Hippocampal formation (tissue), 2 donors: ENCODE measurements at regions not wholly inside any gene's neighbourhood (a gene's known extent, or its start where the extent isn't known, plus 50 kb on each side); places are given as distances from the start of the nearest gene placed in this dataset.
A peak's percentile ranks its signal among the peaks of the same experiment; 100 is the strongest.
"Not testable (repeated sequence)": the region's sequence is repeated elsewhere in the genome, so short reads cannot be mapped to it uniquely, and the experiment has no call there.

Experiments used
- DNase-seq, 2 donors: peaks; one replicate each; lab custom pipeline; 2025; lab: John Stamatoyannopoulos, UW

- DNase-seq, result no peak
Observed at GRCh38 chr3:139095803-139096466, 51.2 kb upstream of the PRR23C start.

DNA sequence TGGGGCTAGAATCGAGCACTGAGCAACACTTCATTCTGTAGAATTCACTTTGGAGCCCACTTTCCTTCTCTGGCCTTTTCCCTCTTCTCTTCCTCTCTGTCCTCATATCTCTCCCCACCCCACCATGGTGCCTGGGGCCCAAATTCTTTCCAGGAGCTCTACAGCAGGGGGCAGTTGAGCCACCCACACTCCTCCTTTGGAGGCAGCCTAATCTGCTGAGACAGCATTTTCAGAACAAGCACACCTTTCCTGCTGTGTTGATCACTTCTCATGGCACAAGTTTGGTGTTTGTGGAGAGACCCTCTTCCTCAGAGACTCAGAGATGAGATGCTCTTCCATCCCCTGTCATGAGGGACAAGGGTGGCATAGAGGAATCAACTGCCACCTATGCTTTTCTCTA, 52.0 kb upstream of the PRR23C start:
- no peak for DNase-seq

GRCh38 chr3:139098391-139098790, 53.7 kb upstream of the PRR23C start:
- DNase-seq, result no peak

DNA sequence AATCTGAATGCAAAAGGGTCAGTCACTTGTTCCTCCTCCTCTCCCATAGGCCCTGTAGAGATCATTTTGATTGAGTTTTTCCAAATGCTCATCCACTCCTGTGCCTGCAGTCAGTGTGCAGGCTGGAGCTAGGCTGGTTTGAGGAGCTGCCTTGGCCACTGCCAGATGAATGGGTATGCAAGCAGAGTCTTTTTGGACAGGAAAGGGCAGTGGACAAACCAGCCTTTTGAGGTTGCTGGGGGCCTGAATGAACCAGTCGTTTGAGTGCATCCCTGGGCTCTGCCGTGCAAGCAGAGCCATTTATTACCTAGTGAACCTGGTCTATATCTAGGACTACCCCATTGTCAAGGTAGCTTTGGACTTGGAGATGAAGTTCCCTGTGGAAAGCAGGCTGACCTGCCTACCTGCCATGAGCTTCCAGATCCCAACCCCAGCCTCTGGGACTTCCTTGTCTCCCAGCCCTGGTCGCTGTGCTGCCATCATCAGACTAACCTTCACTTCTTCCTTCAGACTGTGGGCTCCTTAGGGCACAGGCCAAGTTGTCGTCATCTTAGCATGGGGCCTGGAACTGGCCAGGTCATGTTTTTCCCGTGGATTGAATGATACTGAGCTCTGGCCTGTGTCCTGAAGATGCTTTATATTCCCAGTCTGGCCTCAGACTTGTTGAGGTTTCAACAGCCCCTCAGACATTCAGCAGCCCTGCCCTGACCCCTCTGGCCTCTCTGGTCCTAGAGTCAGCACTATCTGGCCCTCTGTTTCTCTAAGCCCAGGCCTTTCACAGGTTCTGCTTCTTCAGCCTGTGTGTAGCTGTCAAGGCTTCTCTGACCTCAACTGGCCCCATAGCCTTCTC, 55.5 kb upstream of the PRR23C start:
- DNase-seq, result no peak

DNA sequence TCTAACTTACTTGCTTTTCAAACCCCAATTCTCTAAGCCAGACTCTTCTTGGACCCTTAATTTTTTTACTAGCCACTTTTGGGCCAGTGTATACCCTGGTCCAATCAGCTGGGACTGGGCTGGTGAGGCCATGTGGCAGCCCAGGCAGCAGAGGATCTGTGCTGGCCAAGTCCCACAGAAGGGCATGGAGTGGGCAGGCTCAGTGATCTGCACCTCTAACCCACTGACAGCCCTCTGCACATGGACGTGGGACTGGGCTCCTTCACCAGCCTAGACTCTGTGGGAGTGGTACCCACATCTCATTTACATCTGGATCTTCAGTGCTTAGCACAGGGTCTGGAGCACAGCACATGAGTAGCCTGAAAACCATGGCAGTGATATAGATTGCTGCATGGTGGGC, 56.1 kb upstream of the PRR23C start:
- DNase-seq, result no peak

GRCh38 chr3:139101396-139101795, 56.7 kb upstream of the PRR23C start:
- DNase-seq, result no peak

- no peak for DNase-seq
Observed at GRCh38 chr3:139103484-139103883, 58.8 kb upstream of the PRR23C start.

DNA sequence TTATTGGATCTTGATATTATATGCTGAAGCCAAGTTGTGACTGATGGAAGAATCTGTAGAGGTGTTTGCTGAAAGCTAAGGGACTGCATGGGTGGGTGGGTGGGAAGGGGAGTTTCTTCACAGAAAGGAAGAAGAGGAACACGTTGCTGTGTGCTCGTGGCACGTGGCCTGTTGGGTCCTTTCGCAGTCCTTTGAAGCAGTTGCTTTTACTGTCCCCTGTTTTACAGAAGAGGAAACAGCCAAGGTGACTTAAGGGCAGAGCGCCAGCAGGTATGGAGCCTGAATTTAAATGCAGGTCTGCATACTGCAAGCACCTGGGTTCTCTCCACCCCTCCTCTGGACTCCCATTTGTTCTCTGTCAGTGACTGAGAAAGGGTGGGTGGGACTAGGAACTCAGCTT, 59.4 kb upstream of the PRR23C start:
- no peak for DNase-seq

DNA sequence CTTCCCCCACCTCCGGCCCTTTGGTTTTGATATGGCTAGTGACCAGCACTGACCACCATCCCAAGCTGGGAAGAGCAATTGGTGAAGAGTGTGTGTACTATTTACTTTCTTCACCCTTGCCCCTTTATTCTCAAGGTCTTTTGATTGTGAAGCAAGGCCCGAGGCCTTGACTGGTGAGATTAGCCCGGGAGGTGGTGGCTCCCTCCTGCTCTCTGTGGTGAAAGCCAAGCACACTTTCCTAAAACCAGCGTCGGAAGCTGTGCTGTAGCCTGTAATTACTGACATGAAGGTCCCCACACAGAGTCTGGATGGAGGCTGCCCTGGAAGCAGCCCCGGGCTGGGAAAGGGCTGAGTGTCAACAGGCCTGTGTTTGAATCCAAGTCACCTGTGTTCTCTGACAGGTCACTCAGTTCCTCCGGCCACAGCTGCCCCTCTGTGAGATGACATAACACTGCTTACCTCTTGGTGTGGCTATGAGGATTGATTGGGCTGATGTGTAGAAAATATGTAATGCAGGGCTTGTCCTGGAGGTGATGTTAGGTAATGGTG, 60.5 kb upstream of the PRR23C start:
- no peak for DNase-seq

GRCh38 chr3:139106013-139106932, 61.6 kb upstream of the PRR23C start:
- DNase-seq, result no peak

DNA sequence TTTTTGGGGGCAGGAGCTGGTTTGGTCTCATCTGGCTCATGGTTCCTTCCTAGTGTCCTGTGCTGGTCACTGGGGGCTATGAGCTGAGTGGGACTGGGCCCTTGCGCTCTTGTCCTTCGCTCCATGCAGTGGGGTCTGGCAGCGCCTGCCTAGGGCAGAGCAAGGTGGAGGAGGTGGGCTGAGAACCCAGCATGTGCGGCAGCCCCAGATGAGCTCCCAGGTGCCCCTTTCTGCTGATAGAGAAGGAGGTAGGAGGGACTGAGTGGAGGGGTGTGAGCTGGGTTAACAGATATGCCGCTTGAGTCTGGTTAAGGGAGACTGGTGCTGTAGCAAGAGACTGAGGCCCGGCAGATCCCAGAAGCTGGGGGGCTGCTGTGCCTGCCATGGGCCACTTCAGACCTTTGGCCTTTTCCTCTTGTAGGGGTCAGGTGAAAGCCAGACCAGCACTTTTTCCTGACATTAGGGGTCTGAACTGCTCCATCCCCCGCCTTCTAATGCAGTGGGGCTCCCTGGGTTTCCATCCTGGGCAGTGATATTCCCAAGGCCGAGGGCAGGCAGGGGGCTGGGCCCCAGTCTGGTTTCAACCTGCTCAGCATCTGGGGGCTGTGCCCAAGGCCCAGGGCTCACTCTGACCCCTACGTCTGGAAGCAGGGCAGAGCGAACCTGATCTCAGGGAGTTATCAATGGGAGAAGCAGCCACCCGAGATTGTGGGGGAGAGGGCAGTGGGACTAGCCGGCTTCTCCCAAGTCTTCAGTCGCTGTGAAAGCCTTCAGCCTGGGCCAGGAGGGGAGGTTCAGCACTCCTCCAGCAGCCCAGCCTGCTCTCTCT, 62.9 kb upstream of the PRR23C start:
- no peak for DNase-seq

- DNase-seq, result no peak
Observed at GRCh38 chr3:139108253-139108969, 63.7 kb upstream of the PRR23C start.

DNA sequence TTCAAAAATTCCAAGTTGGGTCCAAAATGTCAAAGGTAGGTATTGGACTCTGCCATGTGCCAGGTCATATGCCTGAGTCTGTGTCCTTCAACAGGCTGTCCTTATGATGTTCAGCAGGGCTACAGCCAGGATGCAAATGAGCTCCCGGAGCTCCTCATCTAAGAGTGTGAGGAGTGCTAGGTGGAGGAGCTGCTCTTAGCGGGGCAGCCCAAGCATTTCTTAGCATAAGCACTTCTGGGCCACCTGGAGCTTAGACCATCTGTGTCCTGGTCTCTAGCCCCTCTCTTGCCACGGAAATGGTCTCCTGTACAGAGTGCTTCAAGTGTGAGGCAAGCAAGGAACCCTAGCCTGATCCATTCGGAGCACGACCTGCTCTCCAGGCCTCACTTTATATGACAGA, 64.6 kb upstream of the PRR23C start:
- no peak for DNase-seq

DNA sequence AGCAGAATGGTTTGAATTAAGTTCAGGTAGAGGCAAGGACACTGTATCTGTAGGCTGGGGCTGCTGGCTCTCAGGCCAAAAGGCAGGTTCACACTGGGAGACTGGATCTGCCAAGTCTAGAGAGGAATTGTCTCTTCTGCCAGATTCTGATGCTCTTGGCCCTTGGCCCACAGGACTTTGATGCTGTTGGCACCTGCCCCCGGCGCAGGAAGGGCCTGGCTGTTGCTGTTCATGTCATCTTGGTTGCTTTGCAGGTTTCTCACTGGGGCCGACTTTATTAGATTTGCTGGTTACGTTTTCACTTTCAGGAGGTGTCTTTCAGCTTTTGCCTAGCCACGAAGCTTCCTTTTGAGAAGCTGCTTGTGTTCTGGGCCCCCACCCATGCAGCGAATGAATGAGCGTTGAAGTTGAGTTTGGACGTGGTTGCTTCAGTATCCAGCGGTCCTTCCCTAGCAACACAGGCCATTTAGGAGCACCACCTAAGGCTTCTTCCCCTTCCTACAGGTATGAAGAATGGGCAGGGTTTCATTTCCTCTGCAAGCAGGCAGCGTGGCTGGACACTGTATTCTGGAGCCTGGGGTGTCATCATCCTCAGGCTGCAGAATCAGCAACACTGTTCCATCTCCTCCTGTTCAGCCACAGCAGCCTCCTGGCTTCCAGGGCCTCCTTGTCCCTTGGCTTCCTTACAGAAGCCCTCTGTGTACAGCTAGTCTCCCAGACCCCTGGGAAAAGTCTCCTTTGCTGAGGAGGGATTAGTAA, 65.6 kb upstream of the PRR23C start:
- DNase-seq, result no peak

- DNase-seq, result not testable (repeated sequence)
Observed at GRCh38 chr3:139110929-139111328, 66.2 kb upstream of the PRR23C start.

- peak; percentile 58 to 62 for DNase-seq
Observed at GRCh38 chr3:139111392-139112229, 66.9 kb upstream of the PRR23C start.

GRCh38 chr3:139112230-139112558, 67.5 kb upstream of the PRR23C start:
- no peak for DNase-seq

- no peak for DNase-seq
Observed at GRCh38 chr3:139113231-139113992, 68.7 kb upstream of the PRR23C start.
